NCI-H2107 (cell line): ENCODE measurements at regions not wholly inside any gene's neighbourhood (a gene's known extent, or its start where the extent isn't known, plus 50 kb on each side); places are given as distances from the start of the nearest gene placed in this dataset.

Source experiments
- DNase-seq: peaks from one replicate; lab custom pipeline; 2025; lab: John Stamatoyannopoulos, UW

- no peak for DNase-seq
These were observed 263.7 kb upstream of the ARID1B start for GRCh38 chr6:156513504-156513903.

GRCh38 chr6:156511570-156511969 is 265.6 kb upstream of the ARID1B start:
- DNase-seq, result no peak

GRCh38 chr6:156511051-156511450 is 266.1 kb upstream of the ARID1B start:
- no peak for DNase-seq

GRCh38 chr6:156510242-156510641 is 266.9 kb upstream of the ARID1B start:
- no peak for DNase-seq

- no peak for DNase-seq
These were observed 267.7 kb upstream of the ARID1B start for GRCh38 chr6:156509496-156509895.

- DNase-seq, result no peak
These were observed 268.3 kb upstream of the ARID1B start for GRCh38 chr6:156508923-156509322.

- DNase-seq, result no peak
These were observed 269.1 kb upstream of the ARID1B start for GRCh38 chr6:156508126-156508525.

- DNase-seq, result no peak
These were observed 269.5 kb upstream of the ARID1B start for GRCh38 chr6:156507656-156508055.

GRCh38 chr6:156507106-156507505 is 270.1 kb upstream of the ARID1B start:
- no peak for DNase-seq

- no peak for DNase-seq
These were observed 274.1 kb upstream of the ARID1B start for GRCh38 chr6:156502969-156503504.

- DNase-seq, result no peak
These were observed 279.6 kb upstream of the ARID1B start for GRCh38 chr6:156497618-156498017.

GRCh38 chr6:156487877-156488276 is 289.3 kb upstream of the ARID1B start:
- DNase-seq, result no peak

- DNase-seq, result no peak
These were observed 292.0 kb upstream of the ARID1B start for GRCh38 chr6:156485150-156485549.

- no peak for DNase-seq
These were observed 302.6 kb upstream of the ARID1B start for GRCh38 chr6:156474507-156475120.

GRCh38 chr6:156471000-156471399 is 306.2 kb upstream of the ARID1B start:
- no peak for DNase-seq

- no peak for DNase-seq
These were observed 312.9 kb upstream of the ARID1B start for GRCh38 chr6:156464100-156464878.

- no peak for DNase-seq
These were observed 315.5 kb upstream of the ARID1B start for GRCh38 chr6:156461647-156462046.

GRCh38 chr6:156457601-156458000 is 319.6 kb upstream of the ARID1B start:
- no peak for DNase-seq

- DNase-seq, result no peak
These were observed 321.3 kb upstream of the ARID1B start for GRCh38 chr6:156455847-156456246.

- no peak for DNase-seq
These were observed 322.3 kb upstream of the ARID1B start for GRCh38 chr6:156454867-156455266.

- DNase-seq, result no peak
These were observed 325.5 kb upstream of the ARID1B start for GRCh38 chr6:156451726-156452125.

GRCh38 chr6:156451088-156451487 is 326.1 kb upstream of the ARID1B start:
- DNase-seq, result no peak

GRCh38 chr6:156450421-156450820 is 326.8 kb upstream of the ARID1B start:
- DNase-seq, result no peak
